ENCODE measurements at regions not wholly inside any gene's neighbourhood (a gene's known extent, or its start where the extent isn't known, plus 50 kb on each side); places are given as distances from the start of the nearest gene placed in this dataset.

GRCh38 chr20:40813029-40813431 lies 124.0 kb upstream of the MAFB start:
- in situ Hi-C loops (cut with MboI; ENCODE audit: low pct_unique_long_range_greater_than_20kb, low sequenced_read_pairs, unreplicated experiment), result no loop called here
- no peak for DNase-seq (ENCODE audit: low spot score)
- TF ChIP-seq CTCF (IDR thresholded peaks at IDR 0.05; ENCODE audit: extremely low read depth, insufficient read depth, missing control alignments), result no peak

GRCh38 chr20:40813708-40814630 lies 124.9 kb upstream of the MAFB start:
- DNase-seq (ENCODE audit: low spot score), result no peak
- in situ Hi-C loops (cut with MboI; ENCODE audit: low pct_unique_long_range_greater_than_20kb, low sequenced_read_pairs, unreplicated experiment), result no loop called here
- no peak for TF ChIP-seq CTCF (IDR thresholded peaks at IDR 0.05; ENCODE audit: extremely low read depth, insufficient read depth, missing control alignments)

- no peak for TF ChIP-seq CTCF (IDR thresholded peaks at IDR 0.05; ENCODE audit: extremely low read depth, insufficient read depth, missing control alignments)
- DNase-seq (ENCODE audit: low spot score), result no peak
- in situ Hi-C loops (cut with MboI; ENCODE audit: low pct_unique_long_range_greater_than_20kb, low sequenced_read_pairs, unreplicated experiment), result no loop called here
These were observed 125.6 kb upstream of the MAFB start for GRCh38 chr20:40814631-40814960.

- no peak for DNase-seq (ENCODE audit: low spot score)
- TF ChIP-seq CTCF (IDR thresholded peaks at IDR 0.05; ENCODE audit: extremely low read depth, insufficient read depth, missing control alignments), result no peak
- in situ Hi-C loops (cut with MboI; ENCODE audit: low pct_unique_long_range_greater_than_20kb, low sequenced_read_pairs, unreplicated experiment), result no loop called here
These were observed 126.4 kb upstream of the MAFB start for GRCh38 chr20:40815156-40816038.

GRCh38 chr20:40816039-40816352 lies 127.0 kb upstream of the MAFB start:
- in situ Hi-C loops (cut with MboI; ENCODE audit: low pct_unique_long_range_greater_than_20kb, low sequenced_read_pairs, unreplicated experiment), result no loop called here
- TF ChIP-seq CTCF (IDR thresholded peaks at IDR 0.05; ENCODE audit: extremely low read depth, insufficient read depth, missing control alignments), result no peak
- no peak for DNase-seq (ENCODE audit: low spot score)

- in situ Hi-C loops (cut with MboI; ENCODE audit: low pct_unique_long_range_greater_than_20kb, low sequenced_read_pairs, unreplicated experiment), result no loop called here
- no peak for DNase-seq (ENCODE audit: low spot score)
These were observed 132.4 kb upstream of the MAFB start for GRCh38 chr20:40821429-40821828.

More at GRCh38 chr20:40821429-40821828, 132.4 kb upstream of the MAFB start:
- TF ChIP-seq CTCF (IDR thresholded peaks at IDR 0.05; ENCODE audit: extremely low read depth, insufficient read depth, missing control alignments), result no peak
